ENCODE measurements at regions not wholly inside any gene's neighbourhood (a gene's known extent, or its start where the extent isn't known, plus 50 kb on each side); places are given as distances from the start of the nearest gene placed in this dataset.

GRCh38 chr9:20264896-20265295 is 357.4 kb downstream of the MLLT3 start:
- TF ChIP-seq CTCF (IDR thresholded peaks at IDR 0.05) (no peak), EZH2 (IDR thresholded peaks at IDR 0.05; ENCODE audit: borderline replicate concordance, insufficient read depth, low read depth, low read length, poor library complexity, severe bottlenecking) (no peak)

Data from B cell (primary cell).